SK-N-SH treated with all-trans-retinoic acid at 6 μM for 48 hours (cell line): ENCODE measurements at regions not wholly inside any gene's neighbourhood (a gene's known extent, or its start where the extent isn't known, plus 50 kb on each side); places are given as distances from the start of the nearest gene placed in this dataset.

Experiments
- ESRRG ChIP-seq: fragments of 250-450 bp; sonication (Bioruptor Pico); IDR thresholded peaks from 2 replicates; pipeline ENCODE4 v1.6.1; 2021; ENCODE audit warnings: mild to moderate bottlenecking
- GLIS3 ChIP-seq: fragments of 250-450 bp; sonication (Bioruptor Pico); IDR thresholded peaks from 2 replicates; pipeline ENCODE4 v1.5.0; 2020; ENCODE audit warnings: mild to moderate bottlenecking, moderate library complexity
- PATZ1 ChIP-seq: fragments of 250-450 bp; sonication (Bioruptor Pico); IDR thresholded peaks from 2 replicates; pipeline ENCODE4 v1.8.0; 2020; ENCODE audit warnings: mild to moderate bottlenecking, moderate library complexity, borderline replicate concordance
- RARB ChIP-seq: fragments of 250-450 bp; sonication (Bioruptor Pico); IDR thresholded peaks from 2 replicates; pipeline ENCODE4 v1.8.0; 2021; ENCODE audit warnings: mild to moderate bottlenecking, moderate library complexity
- SNAI2 ChIP-seq: fragments of 250-450 bp; sonication (Bioruptor Pico); IDR thresholded peaks from 2 replicates; pipeline ENCODE4 v1.5.0; 2020; ENCODE audit warnings: mild to moderate bottlenecking, moderate library complexity
- ZFP3 ChIP-seq: fragments of 250-450 bp; sonication (Bioruptor Pico); IDR thresholded peaks from 2 replicates; pipeline ENCODE4 v1.5.0; 2020; ENCODE audit warnings: mild to moderate bottlenecking, moderate library complexity
- ZNF8 ChIP-seq: fragments of 450-650 bp; formaldehyde crosslinking; IDR thresholded peaks from 2 replicates; pipeline ENCODE4 v1.5.0; 2020; ENCODE audit warnings: mild to moderate bottlenecking, moderate library complexity

GRCh38 chr20:62554898-62555641 is 79.3 kb upstream of the GATA5 start:
- TF ChIP-seq ZNF8 (CRISPR knock-in tag) (no peak), SNAI2 (CRISPR knock-in tag) (no peak), ESRRG (CRISPR knock-in tag) (no peak), PATZ1 (no peak), ZFP3 (CRISPR knock-in tag) (no peak), RARB (CRISPR knock-in tag) (no peak), GLIS3 (CRISPR knock-in tag) (no peak)
